ENCODE measurements at regions not wholly inside any gene's neighbourhood (a gene's known extent, or its start where the extent isn't known, plus 50 kb on each side); places are given as distances from the start of the nearest gene placed in this dataset.

- no peak for TF ChIP-seq CTCF (conservative IDR thresholded peaks at IDR 0.05; ENCODE audit: low read length)
- TF ChIP-seq EZH2phosphoT487 (IDR thresholded peaks at IDR 0.05; ENCODE audit: borderline replicate concordance): no peak
Measured at GRCh38 chr5:42361315-42361688, 61.9 kb upstream of the GHR start.
